K562 (cell line): ENCODE measurements at regions not wholly inside any gene's neighbourhood (a gene's known extent, or its start where the extent isn't known, plus 50 kb on each side); places are given as distances from the start of the nearest gene placed in this dataset.
A peak's percentile ranks its signal among the peaks of the same experiment; 100 is the strongest.
"Not testable (repeated sequence)": the region's sequence is repeated elsewhere in the genome, so short reads cannot be mapped to it uniquely, and the experiment has no call there.

Source experiments
- ATAC-seq: fragments of 200-7000 bp; cut with Tn5 transposase; 3 replicates; pipeline ENCODE4 v1.9.1; 2020; ENCODE audit warnings: moderate library complexity
- BruUV-seq: library from RNA; stranded (reverse); fragments of 400-500 nt; replicated peaks from 2 replicates; lab custom pipeline; 2021; lab: Mats Ljungman, UMichigan
- CTCF ChIA-PET: fragments of 300-600 bp; formaldehyde crosslinking; extraction: SDS; loops from one replicate; lab custom pipeline; 2021; ENCODE audit warnings: low intra/inter-chr PET ratio; lab: Yijun Ruan, JAX
- POLR2A ChIA-PET: fragments of 300-600, 350-650 bp; sonication (Branson Sonifier 250); formaldehyde crosslinking; extraction: SDS; loops from one replicate; lab custom pipeline; 2021; ENCODE audit warnings: antibody characterized with exemption, inconsistent platforms; lab: Yijun Ruan, JAX
- DNase-seq, 4 experiments: peaks; one replicate each; pipeline versions ENCODE4 v3.0.0 to v3.0.0-alpha.2; 2011 to 2018; ENCODE audit warnings: low spot score in 3 of 4, mixed read lengths in 3 of 4; ENCODE audit errors: extremely low read depth in 1 of 4
- FAIRE-seq: peaks from 2 replicates; lab custom pipeline; 2011; peaks lifted over from hg19 to GRCh38; lab: Jason Lieb, UNC
- H2AFZ ChIP-seq: 2 replicates; pipeline ENCODE4 v1.6.0; 2011; ENCODE audit warnings: low read depth, low read length, control low read depth, inconsistent platforms
- H3K27ac ChIP-seq: fragments of 200-600 bp; 3 replicates; pipeline ENCODE4 v1.8.0; 2011; ENCODE audit warnings: low read depth, mild to moderate bottlenecking, control low read depth, inconsistent platforms, low read length, moderate library complexity, mixed read lengths; ENCODE audit errors: extremely low read depth
- H3K27me3 ChIP-seq, 2 experiments: fragments of 300-600 bp in 1 of 2; 2 replicates in 1 of 2; 3 replicates in 1 of 2; pipeline versions ENCODE4 v1.6.0 to v1.8.0; 2011; ENCODE audit warnings: inconsistent platforms in 2 of 2, low read length in 2 of 2, mild to moderate bottlenecking in 1 of 2, mixed read lengths in 1 of 2, moderate library complexity in 1 of 2; ENCODE audit not compliant: control insufficient read depth in 2 of 2, insufficient read depth in 2 of 2
- H3K36me3 ChIP-seq: fragments of 300-600 bp; 3 replicates; pipeline ENCODE4 v1.8.0; 2011; ENCODE audit warnings: mild to moderate bottlenecking, low read length, inconsistent platforms; ENCODE audit not compliant: control insufficient read depth, insufficient read depth
- H3K4me1 ChIP-seq, 2 experiments: fragments of 200-600 bp in 1 of 2; replicated peaks in 1 of 2; 2 replicates in 1 of 2; 3 replicates in 1 of 2; pipeline versions ENCODE4 v1.5.1 to v1.8.0; 2011; ENCODE audit warnings: inconsistent platforms in 2 of 2, low read length in 2 of 2, mild to moderate bottlenecking in 1 of 2, mixed read lengths in 1 of 2, moderate library complexity in 1 of 2; ENCODE audit not compliant: control insufficient read depth in 2 of 2, insufficient read depth in 2 of 2
- H3K4me2 ChIP-seq: 2 replicates; pipeline ENCODE4 v1.6.1; 2011; ENCODE audit warnings: low read length, control low read depth, inconsistent platforms, mixed read lengths; ENCODE audit not compliant: insufficient read depth
- H3K4me3 ChIP-seq: fragments of 200-600 bp; sonication (generic), shearing (Covaris generic); 2 replicates; pipeline ENCODE4 v1.5.1; 2016; ENCODE audit warnings: control low read depth, inconsistent platforms
- H3K79me2 ChIP-seq: fragments of 200-600 bp; 3 replicates; pipeline ENCODE4 v1.8.0; 2011; ENCODE audit warnings: low read length, inconsistent platforms; ENCODE audit not compliant: control insufficient read depth, insufficient read depth
- H3K9ac ChIP-seq, 2 experiments: 2 replicates each; pipeline versions ENCODE4 v1.6.0 to v1.6.1; 2011; ENCODE audit warnings: low read depth in 2 of 2, low read length in 2 of 2, control low read depth in 1 of 2, inconsistent platforms in 1 of 2, mild to moderate bottlenecking in 1 of 2, mixed read lengths in 1 of 2; ENCODE audit not compliant: insufficient read depth in 1 of 2
- H3K9me1 ChIP-seq: one replicate; pipeline ENCODE4 v1.6.0; 2011; ENCODE audit warnings: inconsistent platforms, mild to moderate bottlenecking, low read length, moderate library complexity; ENCODE audit not compliant: control insufficient read depth, insufficient read depth
- H3K9me3 ChIP-seq: replicated peaks from 2 replicates; pipeline ENCODE4 v1.5.1; 2011; ENCODE audit warnings: low read depth, low read length, inconsistent platforms; ENCODE audit not compliant: control insufficient read depth, insufficient read depth
- H4K20me1 ChIP-seq: replicated peaks from 2 replicates; pipeline ENCODE4 v1.6.1; 2011; ENCODE audit warnings: low read length, inconsistent platforms, mixed read lengths; ENCODE audit not compliant: control insufficient read depth, insufficient read depth
- ARID1B ChIP-seq: fragments of 450-650 bp; IDR thresholded peaks from 2 replicates; pipeline ENCODE4 v1.6.1; 2016; ENCODE audit warnings: antibody characterized with exemption, mild to moderate bottlenecking, inconsistent platforms
- CBFA2T2 ChIP-seq: fragments of 450-650 bp; conservative IDR thresholded peaks from 2 replicates; pipeline ENCODE4 v1.6.1; 2017; ENCODE audit warnings: mild to moderate bottlenecking
- CBFA2T3 ChIP-seq: fragments of 450-650 bp; IDR thresholded peaks from 2 replicates; pipeline ENCODE4 v1.6.1; 2017
- CBX1 ChIP-seq: sonication (generic); IDR thresholded peaks from 2 replicates; pipeline ENCODE4 v1.6.1; 2016; ENCODE audit warnings: antibody characterized with exemption, low read depth, mild to moderate bottlenecking
- EHMT2 ChIP-seq: fragments of 450-650 bp; IDR thresholded peaks from 2 replicates; pipeline ENCODE4 v1.6.1; 2018; ENCODE audit warnings: antibody characterized with exemption
- ETV1 ChIP-seq: fragments of 450-650 bp; conservative IDR thresholded peaks from 2 replicates; pipeline ENCODE4 v1.6.1; 2016; ENCODE audit warnings: missing genetic modification characterization, control low read depth, low read depth, missing compliant biosample characterization
- FOXA3 ChIP-seq, 2 experiments: fragments of 450-650 bp in 1 of 2; sonication (generic) in 1 of 2; formaldehyde crosslinking; IDR thresholded peaks in 1 of 2; conservative IDR thresholded peaks in 1 of 2; 2 replicates each; pipeline versions ENCODE4 v1.4.0 to v1.8.0; 2020 to 2022; ENCODE audit warnings: mild to moderate bottlenecking in 2 of 2, missing genetic modification reagents in 1 of 2
- KAT7 ChIP-seq: sonication (generic); formaldehyde crosslinking; IDR thresholded peaks from 2 replicates; pipeline ENCODE4 v1.8.0; 2022; ENCODE audit warnings: missing genetic modification reagents, mild to moderate bottlenecking, borderline replicate concordance
- KDM1A ChIP-seq, 2 experiments: fragments of 450-650 bp; IDR thresholded peaks; 2 replicates each; pipeline ENCODE4 v1.6.1; 2016; ENCODE audit warnings: mild to moderate bottlenecking in 2 of 2
- NCOR1 ChIP-seq: fragments of 450-650 bp; IDR thresholded peaks from 2 replicates; pipeline ENCODE4 v1.6.1; 2016; ENCODE audit warnings: mild to moderate bottlenecking, moderate library complexity
- PCBP1 ChIP-seq: fragments of 200-400 bp; formaldehyde crosslinking; IDR thresholded peaks from 2 replicates; pipeline ENCODE4 v1.6.1; 2018; ENCODE audit warnings: mild to moderate bottlenecking, low read depth, low read length; ENCODE audit not compliant: poor library complexity, severe bottlenecking
- SOX6 ChIP-seq: fragments of 450-650 bp; IDR thresholded peaks from 2 replicates; pipeline ENCODE4 v1.6.1; 2014; ENCODE audit warnings: mild to moderate bottlenecking
- TAL1 ChIP-seq: fragments of 450-650 bp; IDR thresholded peaks from 2 replicates; pipeline ENCODE4 v1.6.1; 2016; ENCODE audit warnings: mild to moderate bottlenecking
- TEAD2 ChIP-seq: fragments of 450-650 bp; IDR thresholded peaks from 2 replicates; pipeline ENCODE4 v1.6.1; 2016; ENCODE audit warnings: missing genetic modification characterization, control low read depth, missing compliant biosample characterization
- TRIM24 ChIP-seq, 2 experiments: fragments of 450-650 bp; IDR thresholded peaks; 2 replicates each; pipeline ENCODE4 v1.6.1; 2016
- ZNF324 ChIP-seq: fragments of 250-450 bp; sonication (Bioruptor Pico); IDR thresholded peaks from 2 replicates; pipeline ENCODE4 v1.4.0; 2020; ENCODE audit warnings: mild to moderate bottlenecking
- ZNF766 ChIP-seq: fragments of 200-800 bp; sonication (Bioruptor generic); conservative IDR thresholded peaks from 2 replicates; pipeline ENCODE4 v1.6.1; 2016; ENCODE audit warnings: missing genetic modification characterization, missing compliant biosample characterization
- WGBS: fragments of 100-300 bp; shearing (Covaris generic); methylation state at CpG from one replicate; pipeline ENCODE4 v1.1.6; 2016; ENCODE audit warnings: low coverage, mixed read lengths; ENCODE audit not compliant: insufficient coverage; ENCODE audit errors: missing lambda C conversion rate; 5-methylcytosine and 5-hydroxymethylcytosine counted together
- in situ Hi-C: fragments of 300-500 bp; cut with MboI; formaldehyde crosslinking; loops from 4 replicates; pipeline ENCODE4 v1.15.0; 2018; ENCODE audit warnings: inconsistent platforms, mixed read lengths
- intact Hi-C: fragments of 100-400 bp; cut with micrococcal nuclease; formaldehyde crosslinking; loops from 2 replicates; pipeline ENCODE4 v1.14.2; 2022
- TF ChIP-seq, protein P1 (sequence below): fragments of 450-650 bp; conservative IDR thresholded peaks from 2 replicates; pipeline ENCODE4 v1.6.1; 2016; ENCODE audit warnings: missing genetic modification characterization, low read depth, mild to moderate bottlenecking, control low read depth, missing compliant biosample characterization

DNA sequence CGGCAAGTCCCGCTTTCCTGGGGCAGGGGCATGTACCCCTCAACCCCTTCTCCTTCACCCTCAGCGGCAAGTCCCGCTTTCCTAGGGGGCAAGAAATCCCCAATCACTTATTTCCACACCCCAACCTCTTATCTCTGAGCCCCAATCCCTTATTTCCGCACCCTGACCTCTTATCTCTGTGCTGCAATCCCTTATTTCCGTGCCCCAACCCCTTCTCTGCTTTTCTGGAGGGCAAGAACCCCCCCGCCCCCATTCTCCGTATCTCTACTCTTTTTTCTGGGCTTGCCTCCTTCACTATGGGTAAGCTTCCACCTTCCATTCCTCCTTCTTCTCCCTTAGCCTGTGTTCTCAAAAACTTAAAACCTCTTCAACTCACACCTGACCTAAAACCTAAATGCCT lies 156.9 kb upstream of the CNOT2 start:
- H3K9ac ChIP-seq, BruUV-seq, H3K9me1 ChIP-seq, H3K27ac ChIP-seq, H3K9me3 ChIP-seq, intact Hi-C loops, CTCF ChIA-PET, in situ Hi-C loops, H3K27me3 ChIP-seq, FAIRE-seq, H3K4me2 ChIP-seq, H3K36me3 ChIP-seq, POLR2A ChIA-PET, H4K20me1 ChIP-seq, H3K4me3 ChIP-seq, H3K79me2 ChIP-seq, H2AFZ ChIP-seq, H3K4me1 ChIP-seq, ATAC-seq: not testable (repeated sequence)
- 20% methylated on average over 6 of the region's 8 CpGs for WGBS
- TF ChIP-seq TRIM24 (IDR thresholded peaks at IDR 0.05) (0 out of 4 replicates have a peak, but pooled peaks have one; percentile 16 to 26), ARID1B (peak; percentile 59), TAL1 (peak; percentile 62; the same call in 1 of the 2 replicates), CBFA2T2 (peak; percentile 51), NCOR1 (peak; percentile 53), KDM1A (IDR thresholded peaks at IDR 0.05) (peak in 1 of 2 experiments; percentile 34; a peak in 1 of 4 replicates), CBFA2T3 (peak; percentile 57)
- DNase-seq: peak in 1 of 4 experiments; percentile 32

GRCh38 chr12:70091021-70091521 lies 152.2 kb upstream of the CNOT2 start:
- Histone ChIP-seq H3K4me1 (peaks cover 0 to 4% of the 10 kb centered on the region in 2 experiments; a peak in 3 of 5 replicates), H3K27ac (no peak overlapping the region), H2AFZ (no peak overlapping the region), H3K27me3 (no peaks in the 10 kb centered on the region), H3K9ac (no peak overlapping the region), H3K4me3 (no peak overlapping the region), H3K4me2 (no peak overlapping the region), H4K20me1 (no peaks in the 10 kb centered on the region), H3K36me3 (no peaks in the 10 kb centered on the region), H3K79me2 (no peaks in the 10 kb centered on the region), H3K9me1 (no peaks in the 10 kb centered on the region), H3K9me3 (no peaks in the 10 kb centered on the region)
- no TSS peak for BruUV-seq
- peak; percentile 6 to 41 (median 9) for DNase-seq
- POLR2A ChIA-PET: interaction anchor here (0.6 kb wide), 1 partner anchor 24 kb away, joined by 3 read pairs; no protein-coding TSS in a partner anchor
- in situ Hi-C loops (no loop called here), intact Hi-C loops (no loop called here)
- peak; percentile 15 for FAIRE-seq
- ATAC-seq: peak; percentile 46
- CTCF ChIA-PET: no interaction called here
- 5% methylated on average over 3 of the region's 4 CpGs for WGBS
- TF ChIP-seq ZNF766: peak; percentile 93
- TF ChIP-seq SOX6: peak; percentile 67
- no peak for TF ChIP-seq PCBP1
- peak; percentile 93 for TF ChIP-seq TEAD2
- no peak for TF ChIP-seq EHMT2
- no peak for TF ChIP-seq KAT7 (CRISPR knock-in tag)
- TF ChIP-seq ZNF324 (CRISPR knock-in tag): 0 out of 2 replicates have a peak, but pooled peaks have one; percentile 51
- 0 out of 2 replicates have a peak, but pooled peaks have one; percentile 23 for TF ChIP-seq ETV1 (tag)
- 0 out of 4 replicates have a peak, but pooled peaks of 1 of the 2 experiments have one; percentile 7 for TF ChIP-seq FOXA3 (CRISPR knock-in tag; conservative IDR thresholded peaks at IDR 0.05 in 1 of 2, IDR thresholded peaks at IDR 0.05 in 1 of 2)
- TF ChIP-seq CBX1: no peak
- TF ChIP-seq, protein P1, sequence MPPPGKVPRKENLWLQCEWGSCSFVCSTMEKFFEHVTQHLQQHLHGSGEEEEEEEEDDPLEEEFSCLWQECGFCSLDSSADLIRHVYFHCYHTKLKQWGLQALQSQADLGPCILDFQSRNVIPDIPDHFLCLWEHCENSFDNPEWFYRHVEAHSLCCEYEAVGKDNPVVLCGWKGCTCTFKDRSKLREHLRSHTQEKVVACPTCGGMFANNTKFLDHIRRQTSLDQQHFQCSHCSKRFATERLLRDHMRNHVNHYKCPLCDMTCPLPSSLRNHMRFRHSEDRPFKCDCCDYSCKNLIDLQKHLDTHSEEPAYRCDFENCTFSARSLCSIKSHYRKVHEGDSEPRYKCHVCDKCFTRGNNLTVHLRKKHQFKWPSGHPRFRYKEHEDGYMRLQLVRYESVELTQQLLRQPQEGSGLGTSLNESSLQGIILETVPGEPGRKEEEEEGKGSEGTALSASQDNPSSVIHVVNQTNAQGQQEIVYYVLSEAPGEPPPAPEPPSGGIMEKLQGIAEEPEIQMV: peak; percentile 79
